SK-N-MC (cell line): ENCODE measurements at regions not wholly inside any gene's neighbourhood (a gene's known extent, or its start where the extent isn't known, plus 50 kb on each side); places are given as distances from the start of the nearest gene placed in this dataset.

Source experiments
- DNase-seq: peaks from one replicate; pipeline ENCODE4 v3.0.0-alpha.2; 2011; ENCODE audit warnings: low read depth, low spot score
- H3K27ac ChIP-seq: fragments of 200-600 bp; sonication (generic); 2 replicates; pipeline ENCODE4 v1.5.1; 2016; ENCODE audit warnings: mixed run types
- H3K36me3 ChIP-seq: fragments of 200-600 bp; sonication (generic); 2 replicates; pipeline ENCODE4 v1.6.1; 2017; ENCODE audit warnings: antibody characterized with exemption, low read length, mixed read lengths; ENCODE audit not compliant: insufficient read depth
- H3K4me3 ChIP-seq: fragments of 200-600 bp; sonication (generic); 2 replicates; pipeline ENCODE4 v1.5.1; 2016
- H3K9ac ChIP-seq: fragments of 200-600 bp; sonication (generic); 2 replicates; pipeline ENCODE4 v1.8.0; 2017; ENCODE audit warnings: mixed run types, mixed read lengths; ENCODE audit not compliant: insufficient read length
- H3K9me3 ChIP-seq: fragments of 200-600 bp; sonication (generic); 2 replicates; pipeline ENCODE4 v1.6.1; 2017; ENCODE audit warnings: low read depth, mild to moderate bottlenecking, antibody characterized with exemption, low read length, moderate library complexity, mixed read lengths
- EZH2 ChIP-seq: fragments of 200-600 bp; sonication (generic); IDR thresholded peaks from one replicate; pipeline ENCODE4 v1.6.1; 2017; ENCODE audit warnings: antibody characterized with exemption
- FOXP2 ChIP-seq: optimal IDR thresholded peaks from 2 replicates; pipeline ENCODE3; 2011; ENCODE audit warnings: mild to moderate bottlenecking, moderate library complexity; ENCODE audit not compliant: insufficient read depth; ENCODE audit errors: extremely low read length, control extremely low read depth
- POLR2AphosphoS5 ChIP-seq: IDR thresholded peaks from 2 replicates; pipeline ENCODE4 v1.6.1; 2012; ENCODE audit warnings: mild to moderate bottlenecking, low read depth, low read length, borderline replicate concordance

GRCh38 chr4:136227315-136227714 lies 1305.0 kb downstream of the PCDH18 start:
- DNase-seq = no peak
- no peak for TF ChIP-seq EZH2
- no peak for TF ChIP-seq POLR2AphosphoS5
- no peak for TF ChIP-seq FOXP2
- no peaks in the 10 kb centered on the region for H3K36me3 ChIP-seq
- no peak overlapping the region for H3K27ac ChIP-seq
- no peak overlapping the region for H3K4me3 ChIP-seq
- H3K9me3 ChIP-seq = no peaks in the 10 kb centered on the region
- no peak overlapping the region for H3K9ac ChIP-seq

GRCh38 chr4:136219592-136220125 lies 1312.6 kb downstream of the PCDH18 start:
- Histone ChIP-seq H3K9ac (no peak overlapping the region), H3K9me3 (no peaks in the 10 kb centered on the region), H3K36me3 (no peaks in the 10 kb centered on the region), H3K27ac (no peak overlapping the region), H3K4me3 (no peak overlapping the region)
- TF ChIP-seq EZH2 (no peak), POLR2AphosphoS5 (no peak), FOXP2 (no peak)
- no peak for DNase-seq

- no peaks in the 10 kb centered on the region for H3K36me3 ChIP-seq
- no peak for DNase-seq
- H3K27ac ChIP-seq = no peak overlapping the region
- H3K9ac ChIP-seq = no peak overlapping the region
- 0 out of 2 replicates have a peak, but pooled peaks cover 4% of the 10 kb centered on the region for H3K9me3 ChIP-seq
- TF ChIP-seq EZH2 (no peak), FOXP2 (no peak), POLR2AphosphoS5 (no peak)
- H3K4me3 ChIP-seq = no peak overlapping the region
Measured at GRCh38 chr4:136203199-136203598, 1329.1 kb downstream of the PCDH18 start.

- TF ChIP-seq EZH2 = no peak
- no peak for TF ChIP-seq FOXP2
- TF ChIP-seq POLR2AphosphoS5 = no peak
- DNase-seq = no peak
- no peak overlapping the region for H3K27ac ChIP-seq
Measured at GRCh38 chr4:136198358-136198757, 1333.9 kb downstream of the PCDH18 start.

GRCh38 chr4:136194962-136195361 lies 1337.3 kb downstream of the PCDH18 start:
- H3K9me3 ChIP-seq = no peaks in the 10 kb centered on the region
- TF ChIP-seq EZH2 = no peak
- no peak for TF ChIP-seq FOXP2
- no peak for TF ChIP-seq POLR2AphosphoS5
- H3K4me3 ChIP-seq = no peak overlapping the region
- no peak overlapping the region for H3K9ac ChIP-seq
- H3K36me3 ChIP-seq = no peaks in the 10 kb centered on the region
- H3K27ac ChIP-seq = no peak overlapping the region
- no peak for DNase-seq

More at GRCh38 chr4:136198358-136198757, 1333.9 kb downstream of the PCDH18 start:
- H3K36me3 ChIP-seq = no peaks in the 10 kb centered on the region
- H3K4me3 ChIP-seq = no peak overlapping the region
- no peaks in the 10 kb centered on the region for H3K9me3 ChIP-seq
- no peak overlapping the region for H3K9ac ChIP-seq

GRCh38 chr4:136186650-136187049 lies 1345.6 kb downstream of the PCDH18 start:
- TF ChIP-seq EZH2 (no peak), FOXP2 (no peak), POLR2AphosphoS5 (no peak)
- Histone ChIP-seq H3K9me3 (no peaks in the 10 kb centered on the region), H3K27ac (no peak overlapping the region), H3K36me3 (no peaks in the 10 kb centered on the region), H3K9ac (no peak overlapping the region), H3K4me3 (no peak overlapping the region)
- no peak for DNase-seq

- H3K4me3 ChIP-seq = no peak overlapping the region
- no peak overlapping the region for H3K27ac ChIP-seq
- no peak overlapping the region for H3K9ac ChIP-seq
- no peak for TF ChIP-seq EZH2
- no peak for TF ChIP-seq FOXP2
- no peak for TF ChIP-seq POLR2AphosphoS5
- no peaks in the 10 kb centered on the region for H3K36me3 ChIP-seq
- DNase-seq = no peak
- no peaks in the 10 kb centered on the region for H3K9me3 ChIP-seq
Measured at GRCh38 chr4:136183513-136183912, 1348.8 kb downstream of the PCDH18 start.

GRCh38 chr4:136156947-136157346 lies 1375.3 kb downstream of the PCDH18 start:
- TF ChIP-seq FOXP2 (no peak), POLR2AphosphoS5 (no peak), EZH2 (no peak)
- no peaks in the 10 kb centered on the region for H3K9me3 ChIP-seq
- no peak overlapping the region for H3K9ac ChIP-seq
- DNase-seq = no peak
- H3K4me3 ChIP-seq = no peak overlapping the region
- H3K36me3 ChIP-seq = no peaks in the 10 kb centered on the region
- H3K27ac ChIP-seq = no peak overlapping the region

GRCh38 chr4:136150046-136150445 lies 1382.2 kb downstream of the PCDH18 start:
- TF ChIP-seq EZH2 (no peak), POLR2AphosphoS5 (no peak), FOXP2 (no peak)
- no peak for DNase-seq
- Histone ChIP-seq H3K9ac (no peak overlapping the region), H3K27ac (no peak overlapping the region), H3K36me3 (no peaks in the 10 kb centered on the region), H3K4me3 (no peak overlapping the region), H3K9me3 (no peaks in the 10 kb centered on the region)
